NCI-H510A treated with DMSO at 0.1 percent for 48 hours (cell line): ENCODE measurements at regions not wholly inside any gene's neighbourhood (a gene's known extent, or its start where the extent isn't known, plus 50 kb on each side); places are given as distances from the start of the nearest gene placed in this dataset.
A peak's percentile ranks its signal among the peaks of the same experiment; 100 is the strongest.

Experiments
- DNase-seq: peaks from one replicate; lab custom pipeline; 2025; lab: John Stamatoyannopoulos, UW

- no peak for DNase-seq
These were observed 389.6 kb downstream of the YTHDC2 start for GRCh38 chr5:113902917-113903660.

DNA sequence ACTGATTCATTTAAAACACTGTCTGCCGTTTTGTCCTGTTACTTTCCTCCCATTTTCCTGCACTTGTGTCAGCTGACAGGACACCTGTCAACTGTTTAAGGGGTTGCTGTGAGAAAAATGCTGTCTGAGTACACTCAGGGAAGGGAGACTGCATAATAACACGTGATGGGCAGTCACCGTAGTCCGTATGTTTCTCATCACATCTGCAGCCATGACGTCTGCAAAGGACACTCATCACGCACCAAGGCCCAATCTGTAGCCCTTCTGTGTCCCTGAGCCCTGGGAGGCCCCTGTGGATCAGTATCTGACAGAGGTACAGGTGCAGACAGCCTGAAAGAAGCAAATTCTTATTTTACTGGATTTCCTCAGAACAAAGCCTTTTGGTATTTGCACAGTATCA lies 396.3 kb downstream of the YTHDC2 start:
- DNase-seq: no peak

- no peak for DNase-seq
These were observed 404.5 kb downstream of the YTHDC2 start for GRCh38 chr5:113917997-113918396.

DNA sequence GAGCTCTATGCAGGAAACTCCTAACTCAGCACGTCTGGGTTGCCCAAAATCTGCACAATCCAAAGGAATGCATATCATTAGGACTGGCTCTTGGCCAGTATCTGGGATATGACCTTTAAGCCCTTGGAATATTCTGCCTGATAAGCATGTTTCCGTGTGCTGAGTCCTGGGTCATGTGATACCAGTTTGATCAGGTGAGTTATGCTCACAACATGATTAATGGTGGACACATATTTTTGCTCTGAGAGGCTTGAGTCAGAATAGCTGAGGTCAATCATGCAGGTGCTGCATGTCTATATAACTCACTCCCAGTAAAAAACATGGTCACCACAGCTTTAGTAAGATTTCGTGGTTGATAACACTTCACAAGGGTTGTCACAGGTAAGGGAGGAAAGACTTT lies 408.8 kb downstream of the YTHDC2 start:
- no peak for DNase-seq

DNA sequence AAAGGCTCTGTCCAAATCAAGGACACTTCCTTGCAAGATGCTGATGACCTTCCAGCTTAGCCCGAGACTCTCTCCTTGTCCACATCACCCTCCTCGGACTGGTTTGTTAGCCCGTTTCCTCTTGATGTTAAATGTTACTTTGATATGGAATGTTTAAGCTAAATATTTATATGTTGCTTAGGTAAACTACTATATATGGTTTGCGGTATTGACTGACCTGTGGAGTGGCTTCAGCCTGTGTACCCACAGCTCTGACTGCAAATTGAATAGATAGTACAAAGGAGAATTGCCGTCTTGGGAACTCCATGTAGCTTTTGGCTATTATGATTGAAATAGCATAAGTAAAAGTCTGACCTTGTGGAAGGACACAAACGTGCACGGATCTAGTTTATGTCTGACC lies 422.0 kb downstream of the YTHDC2 start:
- no peak for DNase-seq

- DNase-seq: no peak
These were observed 423.8 kb downstream of the YTHDC2 start for GRCh38 chr5:113937301-113937700.

DNA sequence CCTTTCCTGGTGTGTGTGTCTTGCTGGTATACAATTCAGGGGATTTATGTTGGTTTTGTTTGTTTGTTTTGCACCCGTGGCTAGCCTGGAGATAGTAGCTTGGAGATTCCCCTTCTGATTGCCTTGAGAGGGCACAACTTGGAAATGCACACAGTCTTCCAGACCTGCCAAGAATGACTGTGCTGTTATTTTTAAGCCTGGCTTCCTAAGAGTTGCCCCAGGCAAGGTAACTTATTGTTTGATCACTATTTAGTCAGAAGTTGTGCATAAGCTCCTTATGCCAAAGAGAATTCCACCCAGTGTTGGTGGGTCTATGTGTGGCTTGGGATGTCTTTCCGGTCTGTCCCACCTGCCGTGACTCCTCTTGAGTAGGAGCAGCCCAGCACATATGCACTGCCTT lies 421.9 kb upstream of the KCNN2 start:
- DNase-seq: no peak

DNA sequence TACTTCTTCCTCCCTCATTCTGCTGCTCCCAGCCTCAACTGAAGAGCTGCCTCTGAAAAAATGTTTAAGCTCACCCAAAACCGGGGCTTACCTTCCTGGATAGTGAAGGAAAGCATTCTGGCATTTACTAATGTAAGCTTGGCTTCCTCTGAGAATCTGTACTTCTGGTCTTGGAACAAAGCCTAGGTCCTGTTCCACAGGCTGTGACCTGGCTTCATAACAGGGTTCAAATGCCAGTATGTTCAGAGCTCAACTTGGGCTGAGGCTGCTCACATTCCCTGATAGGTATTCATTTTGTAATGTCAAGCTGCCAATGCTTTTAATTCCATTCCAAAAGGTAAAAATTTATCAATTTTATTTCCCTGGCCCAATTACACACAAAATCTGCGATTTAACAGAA lies 411.7 kb upstream of the KCNN2 start:
- DNase-seq: no peak

GRCh38 chr5:113965225-113965624 lies 396.6 kb upstream of the KCNN2 start:
- DNase-seq: no peak

GRCh38 chr5:113969901-113970300 lies 392.0 kb upstream of the KCNN2 start:
- DNase-seq: no peak

DNA sequence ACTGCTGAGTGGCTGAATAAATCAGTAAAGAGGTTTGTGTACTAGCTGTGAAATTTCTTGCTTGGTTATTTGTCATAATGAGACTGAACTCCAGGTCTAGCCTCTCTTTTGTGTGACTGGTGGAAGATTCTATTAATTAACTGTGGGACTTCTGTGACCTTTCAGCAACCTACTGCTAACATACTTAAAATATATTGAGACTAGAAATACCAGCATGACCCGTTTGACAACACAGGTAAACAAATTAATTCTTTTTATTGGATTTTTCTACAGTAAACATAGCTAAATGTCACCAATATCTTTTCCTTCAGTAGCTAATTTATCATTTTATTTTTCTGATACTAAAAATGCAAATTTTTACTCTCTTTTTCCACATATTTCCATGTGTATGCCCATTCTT lies 390.4 kb upstream of the KCNN2 start:
- no peak for DNase-seq

DNA sequence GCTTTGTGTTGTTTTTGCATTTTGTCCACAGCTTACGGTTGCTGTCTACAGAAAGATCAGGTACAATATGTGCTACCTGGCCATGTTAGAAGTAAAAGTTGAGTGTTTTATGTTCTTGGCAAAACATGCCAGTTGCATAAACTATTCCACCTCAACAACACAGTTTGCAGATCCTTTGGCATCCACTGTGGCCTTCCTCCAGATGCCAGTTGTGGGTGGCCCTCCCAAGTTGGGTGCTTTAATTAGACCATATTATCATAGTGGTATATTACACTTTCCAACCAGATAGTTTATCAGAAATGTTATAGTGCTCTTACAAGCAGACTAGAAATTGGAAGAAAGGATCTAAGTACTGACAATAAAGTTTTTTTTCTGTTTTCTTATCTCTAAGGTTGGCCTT lies 386.9 kb upstream of the KCNN2 start:
- no peak for DNase-seq

DNA sequence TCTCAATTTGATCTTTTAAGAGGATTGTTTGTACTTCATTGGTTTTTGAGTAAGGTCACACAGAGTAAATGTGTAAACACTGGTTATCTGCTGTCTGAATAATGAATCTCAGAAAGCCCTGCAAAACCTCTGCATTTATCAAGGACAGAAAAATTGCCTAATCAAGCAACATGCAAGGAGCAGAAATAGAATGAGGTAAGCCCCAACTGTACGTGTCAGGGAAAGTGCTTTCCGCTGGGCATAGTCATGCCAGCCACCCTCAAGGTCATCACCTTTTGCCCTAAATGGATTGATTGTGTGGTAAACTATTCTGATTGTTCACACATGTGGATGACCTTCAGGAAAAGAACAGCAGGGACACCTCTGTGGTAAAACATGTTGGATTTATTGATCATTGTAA lies 376.9 kb upstream of the KCNN2 start:
- DNase-seq: no peak

- DNase-seq: no peak
These were observed 376.4 kb upstream of the KCNN2 start for GRCh38 chr5:113985505-113985904.

GRCh38 chr5:113989278-113989912 lies 372.5 kb upstream of the KCNN2 start:
- peak; percentile 13 for DNase-seq

GRCh38 chr5:113989913-113990305 lies 372.0 kb upstream of the KCNN2 start:
- no peak for DNase-seq

DNA sequence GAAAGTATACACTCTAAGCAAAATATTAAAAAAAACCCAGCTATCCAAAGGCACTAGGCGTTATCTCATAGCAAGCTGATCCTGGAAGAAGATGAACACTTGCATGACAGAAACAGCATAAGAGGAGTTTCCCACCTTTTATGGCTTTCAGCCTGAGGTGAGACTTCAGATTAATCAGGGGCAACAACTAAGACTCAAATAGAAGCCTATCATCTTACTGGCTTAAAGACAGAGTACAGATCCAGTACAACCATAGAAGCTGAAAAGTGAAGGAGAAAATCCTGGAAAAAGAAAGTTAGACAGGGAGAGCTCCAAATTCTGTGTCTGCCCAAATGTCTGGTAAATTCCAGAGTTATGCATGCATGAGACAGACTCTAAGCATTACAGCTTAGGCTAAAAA lies 360.8 kb upstream of the KCNN2 start:
- no peak for DNase-seq

DNA sequence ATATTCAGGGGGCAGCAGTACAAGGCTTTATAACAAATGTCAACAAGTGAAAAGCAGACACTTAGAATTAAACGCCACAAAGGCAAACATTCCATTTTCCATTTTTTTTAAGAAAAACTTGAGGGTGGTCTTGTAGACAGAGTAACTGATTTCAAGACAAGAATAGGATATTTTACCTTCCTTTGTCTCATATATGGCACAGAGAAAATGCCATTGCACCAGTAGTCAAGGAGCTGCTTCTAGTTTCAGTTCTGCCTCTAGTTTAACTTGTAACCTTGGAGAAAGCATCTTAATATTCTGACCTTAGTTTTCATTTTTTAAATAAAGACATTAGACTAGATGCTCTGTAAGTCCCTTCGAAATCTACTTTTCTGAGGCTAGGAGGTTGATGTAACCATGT lies 355.3 kb upstream of the KCNN2 start:
- DNase-seq: no peak

GRCh38 chr5:114007678-114008077 lies 354.2 kb upstream of the KCNN2 start:
- no peak for DNase-seq

DNA sequence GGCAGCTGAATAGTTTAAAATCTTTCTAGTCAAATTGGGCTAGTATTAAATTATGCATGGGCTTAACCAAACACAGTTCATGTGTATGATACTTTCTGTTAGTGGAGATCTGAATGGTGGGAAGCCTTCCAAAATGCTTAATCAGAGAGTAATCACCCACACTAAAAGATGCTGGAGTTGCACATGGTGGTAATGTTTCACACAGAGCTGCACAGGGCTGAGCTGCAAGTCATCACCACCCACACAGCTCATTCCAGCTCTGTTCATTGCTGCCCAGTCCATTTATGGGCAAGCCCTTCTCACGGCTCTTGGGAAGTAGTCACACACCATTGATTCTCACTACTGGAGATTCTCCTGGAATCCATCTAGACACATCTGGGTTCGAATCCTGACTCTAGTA lies 351.5 kb upstream of the KCNN2 start:
- DNase-seq: no peak

DNA sequence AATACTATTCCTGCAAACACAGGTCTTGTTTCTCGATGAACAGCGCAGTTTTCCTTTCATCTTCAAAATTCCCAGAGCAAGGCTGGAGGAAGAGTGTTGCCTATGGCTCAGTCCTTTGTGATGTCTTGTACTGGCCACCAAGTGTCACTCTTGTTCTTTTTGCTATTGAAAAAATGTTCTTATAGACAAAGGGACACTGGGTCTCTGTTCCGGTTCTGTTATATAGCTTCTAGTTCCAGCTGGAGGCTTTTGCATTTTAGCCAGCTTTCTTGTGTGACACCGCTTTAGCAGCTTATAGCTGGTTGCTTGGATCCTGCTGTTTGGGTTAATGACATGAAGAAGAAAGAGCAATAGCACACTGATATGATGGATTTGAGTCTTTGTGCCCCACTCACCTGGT lies 343.7 kb upstream of the KCNN2 start:
- DNase-seq: no peak

GRCh38 chr5:114038756-114039155 lies 323.1 kb upstream of the KCNN2 start:
- no peak for DNase-seq

DNA sequence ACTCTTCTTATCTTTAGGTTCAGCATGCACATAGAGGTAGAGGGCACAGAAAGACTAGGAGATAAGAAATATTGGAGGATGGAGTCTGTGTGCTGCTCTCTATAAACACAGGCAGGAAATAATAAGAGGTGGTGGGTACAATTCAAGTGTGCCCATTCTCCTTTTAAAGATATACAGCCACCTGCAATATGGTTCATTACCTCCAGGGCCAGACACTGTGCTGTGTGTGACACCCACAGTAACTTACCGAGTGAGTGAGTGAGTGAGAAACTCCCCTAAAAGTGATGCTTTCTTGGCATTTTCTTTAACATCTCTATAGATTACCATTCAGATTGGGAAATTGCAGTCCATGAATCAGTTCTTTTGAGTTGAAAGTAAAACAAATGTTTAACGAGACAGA lies 311.8 kb upstream of the KCNN2 start:
- DNase-seq: no peak

- no peak for DNase-seq
These were observed 308.5 kb upstream of the KCNN2 start for GRCh38 chr5:114053372-114053771.
